A673 (cell line): ENCODE measurements at regions not wholly inside any gene's neighbourhood (a gene's known extent, or its start where the extent isn't known, plus 50 kb on each side); places are given as distances from the start of the nearest gene placed in this dataset.

Experiments used
- BruUV-seq: library from RNA; stranded (reverse); fragments of 400-500 nt; replicated peaks from 2 replicates; lab custom pipeline; 2021; lab: Mats Ljungman, UMichigan
- CTCF ChIA-PET: fragments of 300-600 bp; sonication (Branson Sonifier 250); formaldehyde crosslinking; loops from one replicate; lab custom pipeline; 2022; ENCODE audit warnings: antibody characterized with exemption; lab: Charles Lee
- POLR2A ChIA-PET: fragments of 300-600 bp; sonication (Branson Sonifier 250); formaldehyde crosslinking; loops from one replicate; lab custom pipeline; 2022; ENCODE audit warnings: antibody characterized with exemption; ENCODE audit not compliant: low non-redundant PET; lab: Charles Lee
- DNase-seq: peaks from one replicate; pipeline ENCODE4 v3.0.0-alpha.2; 2015; ENCODE audit warnings: low spot score
- H3K27ac ChIP-seq: fragments of 200-600 bp; sonication (generic); 2 replicates; pipeline ENCODE4 v1.5.1; 2016; ENCODE audit warnings: mixed run types, low read depth, mild to moderate bottlenecking, mixed read lengths, antibody characterized with exemption, low read length; ENCODE audit not compliant: poor library complexity, severe bottlenecking
- H3K27me3 ChIP-seq: fragments of 200-600 bp; sonication (generic); replicated peaks from 2 replicates; pipeline ENCODE4 v1.6.1; 2017; ENCODE audit warnings: mixed run types, low read depth, mild to moderate bottlenecking, mixed read lengths, antibody characterized with exemption, low read length; ENCODE audit not compliant: insufficient read depth, poor library complexity
- H3K36me3 ChIP-seq: fragments of 200-600 bp; sonication (generic); 2 replicates; pipeline ENCODE4 v1.6.1; 2016; ENCODE audit warnings: mixed run types, mild to moderate bottlenecking, mixed read lengths, antibody characterized with exemption, low read length; ENCODE audit not compliant: insufficient read depth, poor library complexity, severe bottlenecking
- H3K4me1 ChIP-seq: fragments of 200-600 bp; sonication (generic); 2 replicates; pipeline ENCODE4 v1.6.1; 2017; ENCODE audit warnings: mixed run types, mild to moderate bottlenecking, mixed read lengths, antibody characterized with exemption, low read length; ENCODE audit not compliant: insufficient read depth, poor library complexity, severe bottlenecking
- H3K4me3 ChIP-seq: fragments of 200-600 bp; sonication (generic); 2 replicates; pipeline ENCODE4 v1.5.1; 2016; ENCODE audit warnings: low read depth, mixed run types, mild to moderate bottlenecking, mixed read lengths, low read length; ENCODE audit not compliant: poor library complexity, severe bottlenecking
- H3K9me3 ChIP-seq: fragments of 200-600 bp; sonication (generic); 2 replicates; pipeline ENCODE4 v1.6.1; 2016; ENCODE audit warnings: mixed run types, low read depth, mild to moderate bottlenecking, mixed read lengths, antibody characterized with exemption, low read length; ENCODE audit not compliant: poor library complexity, severe bottlenecking
- CTCF ChIP-seq: fragments of 300-800, 200-600 bp; sonication (generic); conservative IDR thresholded peaks from 2 replicates; pipeline ENCODE4 v1.5.1; 2017; ENCODE audit warnings: low read depth, mild to moderate bottlenecking, antibody characterized with exemption, low read length, moderate library complexity, mixed read lengths
- EZH2 ChIP-seq: fragments of 200-600 bp; sonication (generic); IDR thresholded peaks from 2 replicates; pipeline ENCODE4 v1.6.1; 2017; ENCODE audit warnings: borderline replicate concordance, low read depth, mild to moderate bottlenecking, mixed read lengths, antibody characterized with exemption, low read length; ENCODE audit not compliant: poor library complexity, severe bottlenecking
- intact Hi-C: fragments of 100-400 bp; cut with micrococcal nuclease; formaldehyde crosslinking; loops from one replicate; pipeline ENCODE4 v1.10.0; 2022; ENCODE audit not compliant: unreplicated experiment

- H3K27ac ChIP-seq: no peak overlapping the region
- no peaks in the 10 kb centered on the region for H3K4me1 ChIP-seq
- ChIA-PET POLR2A (no interaction called here), CTCF (no interaction called here)
- DNase-seq: no peak
- H3K36me3 ChIP-seq: no peaks in the 10 kb centered on the region
- TF ChIP-seq EZH2: no peak
- no peak for TF ChIP-seq CTCF
- no peak overlapping the region for H3K4me3 ChIP-seq
- H3K27me3 ChIP-seq: peaks cover 3% of the 10 kb centered on the region
- intact Hi-C loops: no loop called here
- BruUV-seq: no TSS peak
- no peaks in the 10 kb centered on the region for H3K9me3 ChIP-seq
Observed at GRCh38 chr20:10735195-10735949, 61.6 kb upstream of the JAG1 start.

GRCh38 chr20:10739134-10739533, 65.3 kb upstream of the JAG1 start:
- TF ChIP-seq CTCF (no peak), EZH2 (no peak)
- Histone ChIP-seq H3K9me3 (no peaks in the 10 kb centered on the region), H3K27ac (no peak overlapping the region), H3K4me3 (no peak overlapping the region), H3K27me3 (peaks cover 3% of the 10 kb centered on the region), H3K36me3 (no peaks in the 10 kb centered on the region), H3K4me1 (no peaks in the 10 kb centered on the region)
- intact Hi-C loops: no loop called here
- POLR2A ChIA-PET: no interaction called here
- CTCF ChIA-PET: no interaction called here
- no TSS peak for BruUV-seq
- no peak for DNase-seq

- Histone ChIP-seq H3K27me3 (peaks cover 3% of the 10 kb centered on the region), H3K4me1 (no peaks in the 10 kb centered on the region), H3K4me3 (no peak overlapping the region), H3K27ac (no peak overlapping the region), H3K36me3 (no peaks in the 10 kb centered on the region), H3K9me3 (no peaks in the 10 kb centered on the region)
- TF ChIP-seq CTCF: no peak
- TF ChIP-seq EZH2: no peak
- BruUV-seq: no TSS peak
- intact Hi-C loops: no loop called here
- ChIA-PET POLR2A (no interaction called here), CTCF (no interaction called here)
- DNase-seq: no peak
Observed at GRCh38 chr20:10739566-10739965, 65.8 kb upstream of the JAG1 start.
